H9 (cell line): ENCODE measurements at regions not wholly inside any gene's neighbourhood (a gene's known extent, or its start where the extent isn't known, plus 50 kb on each side); places are given as distances from the start of the nearest gene placed in this dataset.

Experiments
- DNase-seq: peaks from one replicate; pipeline ENCODE4 v3.0.0-alpha.2; 2017
- H2AFZ ChIP-seq: one replicate; pipeline ENCODE4 v1.6.1; 2013; ENCODE audit warnings: mild to moderate bottlenecking, low read length, control low read depth, moderate library complexity
- H2AK5ac ChIP-seq: 2 replicates; pipeline ENCODE4 v1.6.1; 2013; ENCODE audit warnings: low read length, control low read depth, mixed read lengths; ENCODE audit not compliant: insufficient read length
- H2BK120ac ChIP-seq: one replicate; pipeline ENCODE4 v1.6.1; 2013; ENCODE audit warnings: low read depth, mild to moderate bottlenecking, low read length, control low read depth, inconsistent platforms; ENCODE audit not compliant: poor library complexity, severe bottlenecking
- H2BK12ac ChIP-seq: 2 replicates; pipeline ENCODE4 v1.6.1; 2013; ENCODE audit warnings: low read length, control low read depth, mixed read lengths, low read depth; ENCODE audit not compliant: insufficient read length
- H2BK15ac ChIP-seq: 2 replicates; pipeline ENCODE4 v1.6.1; 2013; ENCODE audit warnings: low read depth, low read length, control low read depth
- H2BK20ac ChIP-seq: one replicate; pipeline ENCODE4 v1.6.1; 2013; ENCODE audit warnings: low read depth, mild to moderate bottlenecking, low read length, control low read depth, inconsistent platforms; ENCODE audit not compliant: poor library complexity, severe bottlenecking
- H2BK5ac ChIP-seq: 2 replicates; pipeline ENCODE4 v1.6.1; 2013; ENCODE audit warnings: low read length, control low read depth, mixed read lengths; ENCODE audit not compliant: insufficient read length
- H3K14ac ChIP-seq: 2 replicates; pipeline ENCODE4 v1.6.1; 2013; ENCODE audit warnings: low read length, control low read depth; ENCODE audit not compliant: insufficient read depth
- H3K18ac ChIP-seq: 2 replicates; pipeline ENCODE4 v1.6.1; 2013; ENCODE audit warnings: low read depth, mild to moderate bottlenecking, mixed read lengths, low read length, control low read depth; ENCODE audit not compliant: insufficient read length
- H3K23ac ChIP-seq: 2 replicates; pipeline ENCODE4 v1.6.1; 2013; ENCODE audit warnings: low read length, control low read depth, mixed read lengths, low read depth; ENCODE audit not compliant: insufficient read length
- H3K23me2 ChIP-seq: 2 replicates; pipeline ENCODE4 v1.6.1; 2013; ENCODE audit warnings: low read depth, mild to moderate bottlenecking, mixed read lengths, low read length, control low read depth; ENCODE audit not compliant: insufficient read length, poor library complexity, severe bottlenecking
- H3K27ac ChIP-seq: 2 replicates; pipeline ENCODE4 v1.5.1; 2013; ENCODE audit warnings: low read length, control low read depth, mixed read lengths, low read depth; ENCODE audit not compliant: insufficient read length
- H3K27me3 ChIP-seq: 2 replicates; pipeline ENCODE4 v1.6.1; 2013; ENCODE audit warnings: low read length, control low read depth, inconsistent platforms; ENCODE audit not compliant: insufficient read depth
- H3K4ac ChIP-seq: 2 replicates; pipeline ENCODE4 v1.6.1; 2013; ENCODE audit warnings: low read depth, mild to moderate bottlenecking, control low read depth, inconsistent platforms, low read length, moderate library complexity
- H3K4me1 ChIP-seq: 2 replicates; pipeline ENCODE4 v1.6.1; 2013; ENCODE audit warnings: low read length, control low read depth, inconsistent platforms; ENCODE audit not compliant: insufficient read depth
- H3K4me2 ChIP-seq: 2 replicates; pipeline ENCODE4 v1.6.1; 2013; ENCODE audit warnings: low read length, control low read depth, mixed read lengths; ENCODE audit not compliant: insufficient read length, insufficient read depth
- H3K56ac ChIP-seq: 2 replicates; pipeline ENCODE4 v1.6.1; 2013; ENCODE audit warnings: low read depth, mild to moderate bottlenecking, mixed read lengths, low read length, control low read depth; ENCODE audit not compliant: insufficient read length
- H3K79me1 ChIP-seq: 2 replicates; pipeline ENCODE4 v1.6.1; 2013; ENCODE audit warnings: low read depth, mild to moderate bottlenecking, moderate library complexity, low read length, control low read depth, inconsistent platforms; ENCODE audit not compliant: insufficient read depth, poor library complexity, severe bottlenecking
- H3K79me2 ChIP-seq: 2 replicates; pipeline ENCODE4 v1.6.1; 2013; ENCODE audit warnings: low read length, control low read depth, inconsistent platforms; ENCODE audit not compliant: insufficient read depth
- H3K9ac ChIP-seq: 2 replicates; pipeline ENCODE4 v1.6.1; 2013; ENCODE audit warnings: low read length, control low read depth, mixed read lengths; ENCODE audit not compliant: insufficient read length; ENCODE audit errors: extremely low read depth
- H3K9me3 ChIP-seq: one replicate; pipeline ENCODE4 v1.6.1; 2013; ENCODE audit warnings: low read depth, low read length, inconsistent platforms; ENCODE audit not compliant: control insufficient read depth
- H3T11ph ChIP-seq: one replicate; pipeline ENCODE4 v1.6.1; 2013; ENCODE audit warnings: mild to moderate bottlenecking, low read length, control low read depth, inconsistent platforms
- H4K20me1 ChIP-seq: one replicate; pipeline ENCODE4 v1.6.1; 2013; ENCODE audit not compliant: control insufficient read depth, insufficient read length, insufficient read depth
- H4K5ac ChIP-seq: 2 replicates; pipeline ENCODE4 v1.6.1; 2013; ENCODE audit warnings: low read depth, mild to moderate bottlenecking, mixed read lengths, low read length, control low read depth; ENCODE audit not compliant: insufficient read length
- H4K8ac ChIP-seq: replicated peaks from 2 replicates; pipeline ENCODE4 v1.6.1; 2013; ENCODE audit warnings: low read length, control low read depth, mixed read lengths, low read depth; ENCODE audit not compliant: insufficient read length
- H4K91ac ChIP-seq: 2 replicates; pipeline ENCODE4 v1.6.1; 2013; ENCODE audit warnings: low read depth, mild to moderate bottlenecking, moderate library complexity, mixed read lengths, low read length, control low read depth; ENCODE audit not compliant: insufficient read length
- H3K27ac Mint-ChIP-seq, 3 experiments: 2 replicates in 2 of 3; 3 replicates in 1 of 3; pipeline ENCODE4 v1.8.0; 2020 to 2021; ENCODE audit warnings: mixed read lengths in 3 of 3, mild to moderate bottlenecking in 1 of 3, moderate library complexity in 1 of 3
- H3K27me3 Mint-ChIP-seq: 2 replicates; pipeline ENCODE4 v1.8.0; 2021; ENCODE audit warnings: low read depth, mild to moderate bottlenecking, moderate library complexity, mixed read lengths
- H3K36me3 Mint-ChIP-seq, 3 experiments: 2 replicates in 2 of 3; 3 replicates in 1 of 3; pipeline ENCODE4 v1.8.0; 2020 to 2021; ENCODE audit warnings: low read depth in 3 of 3, mixed read lengths in 3 of 3; ENCODE audit not compliant: insufficient read depth in 1 of 3
- H3K4me1 Mint-ChIP-seq, 2 experiments: 2 replicates each; pipeline ENCODE4 v1.8.0; 2020; ENCODE audit warnings: mixed read lengths in 2 of 2
- H3K4me3 Mint-ChIP-seq, 2 experiments: 2 replicates in 1 of 2; 3 replicates in 1 of 2; pipeline ENCODE4 v1.8.0; 2020 to 2021; ENCODE audit warnings: mild to moderate bottlenecking in 2 of 2, mixed read lengths in 2 of 2, moderate library complexity in 1 of 2
- H3K9me3 Mint-ChIP-seq, 2 experiments: 2 replicates in 1 of 2; 3 replicates in 1 of 2; pipeline ENCODE4 v1.8.0; 2020; ENCODE audit warnings: mild to moderate bottlenecking in 2 of 2, mixed read lengths in 2 of 2, moderate library complexity in 1 of 2
- CTCF ChIP-seq: fragments of 200-600 bp; sonication (generic); conservative IDR thresholded peaks from 3 replicates; pipeline ENCODE4 v1.8.0; 2021; ENCODE audit warnings: antibody characterized with exemption, mild to moderate bottlenecking
- WGBS: extraction: QIAGEN DNeasy Blood & Tissue Kit; methylation state at CpG from one replicate; pipeline ENCODE4 v1.1.7; 2013; ENCODE audit warnings: missing lambda C conversion rate, low lambda C conversion rate, mixed read lengths; ENCODE audit not compliant: insufficient read length; ENCODE audit errors: extremely low coverage; 5-methylcytosine and 5-hydroxymethylcytosine counted together

- Histone ChIP-seq H3K4me2 (no peak overlapping the region), H3K79me1 (no peaks in the 10 kb centered on the region), H4K91ac (no peak overlapping the region), H3K56ac (no peak overlapping the region), H3K27me3 (no peaks in the 10 kb centered on the region), H3K18ac (no peak overlapping the region), H3K79me2 (no peaks in the 10 kb centered on the region), H3K23ac (no peak overlapping the region), H3T11ph (no peak overlapping the region), H3K4me1 (no peaks in the 10 kb centered on the region), H2AFZ (no peak overlapping the region), H3K4ac (no peak overlapping the region), H2BK15ac (no peak overlapping the region), H2BK120ac (no peak overlapping the region), H4K8ac (no peak overlapping the region), H3K14ac (no peak overlapping the region), H3K9me3 (no peaks in the 10 kb centered on the region), H3K27ac (no peak overlapping the region), H2BK20ac (no peak overlapping the region), H3K23me2 (no peaks in the 10 kb centered on the region), H3K9ac (no peak overlapping the region), H2AK5ac (no peak overlapping the region), H4K5ac (no peak overlapping the region), H2BK12ac (no peak overlapping the region), H2BK5ac (no peak overlapping the region), H4K20me1 (no peaks in the 10 kb centered on the region)
- H3K4me1 Mint-ChIP-seq: no peaks in the 10 kb centered on the region
- H3K9me3 Mint-ChIP-seq: no peaks in the 10 kb centered on the region
- TF ChIP-seq CTCF: no peak
- no CpG with 5 or more reads among the region's 6 CpGs for WGBS
- no peak for DNase-seq
- H3K36me3 Mint-ChIP-seq: no peaks in the 10 kb centered on the region; a peak in 1 of 7 replicates
- H3K27me3 Mint-ChIP-seq: no peaks in the 10 kb centered on the region; the same call in 1 of the 2 replicates
- H3K27ac Mint-ChIP-seq: peak overlapping the region in 1 of 3 experiments; percentile 8; a peak in 3 of 7 replicates
- no peak overlapping the region for H3K4me3 Mint-ChIP-seq
Measured at GRCh38 chr3:148026009-148026588, 616.9 kb downstream of the ZIC1 start.
